GM19328 (cell line): ENCODE measurements at regions not wholly inside any gene's neighbourhood (a gene's known extent, or its start where the extent isn't known, plus 50 kb on each side); places are given as distances from the start of the nearest gene placed in this dataset.
A peak's percentile ranks its signal among the peaks of the same experiment; 100 is the strongest.
"Not testable (repeated sequence)": the region's sequence is repeated elsewhere in the genome, so short reads cannot be mapped to it uniquely, and the experiment has no call there.

Experiments used
- ATAC-seq: cut with Tn5 transposase; IDR thresholded peaks from one replicate; pipeline ENCODE4 v1.9.1; 2021; ENCODE audit warnings: mild to moderate bottlenecking, moderate library complexity; ENCODE audit not compliant: unreplicated experiment

GRCh38 chr2:205865905-205866441, 183.7 kb downstream of the NRP2 start:
- ATAC-seq = no peak

- ATAC-seq = no peak
Observed at GRCh38 chr2:205865056-205865455, 182.8 kb downstream of the NRP2 start.

GRCh38 chr2:205864491-205864890, 182.2 kb downstream of the NRP2 start:
- ATAC-seq = no peak

GRCh38 chr2:205862761-205863160, 180.5 kb downstream of the NRP2 start:
- ATAC-seq = not testable (repeated sequence)

- ATAC-seq = no peak
Observed at GRCh38 chr2:205860885-205861284, 178.6 kb downstream of the NRP2 start.

- no peak for ATAC-seq
Observed at GRCh38 chr2:205860181-205860580, 177.9 kb downstream of the NRP2 start.

GRCh38 chr2:205858881-205859441, 176.7 kb downstream of the NRP2 start:
- peak; percentile 45 for ATAC-seq

- ATAC-seq = no peak
Observed at GRCh38 chr2:205858275-205858674, 176.0 kb downstream of the NRP2 start.

GRCh38 chr2:205857520-205858237, 175.4 kb downstream of the NRP2 start:
- ATAC-seq = peak; percentile 62

GRCh38 chr2:205852457-205852856, 170.2 kb downstream of the NRP2 start:
- no peak for ATAC-seq

GRCh38 chr2:205850611-205851010, 168.3 kb downstream of the NRP2 start:
- ATAC-seq = no peak

GRCh38 chr2:205850132-205850531, 167.8 kb downstream of the NRP2 start:
- ATAC-seq = no peak

GRCh38 chr2:205849136-205849535, 166.8 kb downstream of the NRP2 start:
- ATAC-seq = no peak

- ATAC-seq = no peak
Observed at GRCh38 chr2:205848601-205849000, 166.3 kb downstream of the NRP2 start.
